Mesendoderm (in vitro differentiated cells): ENCODE measurements at regions not wholly inside any gene's neighbourhood (a gene's known extent, or its start where the extent isn't known, plus 50 kb on each side); places are given as distances from the start of the nearest gene placed in this dataset.

Experiments
- DNase-seq: peaks from one replicate; pipeline ENCODE4 v3.0.0; 2013
- H2AK5ac ChIP-seq: 2 replicates; pipeline ENCODE4 v1.6.1; 2013; ENCODE audit warnings: low read length, inconsistent platforms
- H2BK120ac ChIP-seq: 2 replicates; pipeline ENCODE4 v1.6.1; 2013; ENCODE audit warnings: low read depth, mild to moderate bottlenecking, low read length, moderate library complexity, mixed read lengths
- H2BK15ac ChIP-seq: replicated peaks from 2 replicates; pipeline ENCODE4 v1.6.1; 2013; ENCODE audit warnings: low read depth, mild to moderate bottlenecking, moderate library complexity
- H2BK5ac ChIP-seq: 2 replicates; pipeline ENCODE4 v1.6.1; 2013; ENCODE audit warnings: low read length, inconsistent platforms
- H3K18ac ChIP-seq: 2 replicates; pipeline ENCODE4 v1.6.1; 2013; ENCODE audit warnings: mild to moderate bottlenecking, low read length, mixed read lengths
- H3K23ac ChIP-seq: one replicate; pipeline ENCODE4 v1.6.1; 2013; ENCODE audit warnings: low read length
- H3K27ac ChIP-seq: 2 replicates; pipeline ENCODE4 v1.5.1; 2013; ENCODE audit warnings: low read depth, mild to moderate bottlenecking, inconsistent platforms, low read length, moderate library complexity
- H3K27me3 ChIP-seq: 2 replicates; pipeline ENCODE4 v1.6.1; 2013; ENCODE audit warnings: low read length, control low read depth, mild to moderate bottlenecking, inconsistent platforms; ENCODE audit not compliant: insufficient read depth, poor library complexity
- H3K36me3 ChIP-seq: 2 replicates; pipeline ENCODE4 v1.6.1; 2013; ENCODE audit warnings: low read length, inconsistent platforms; ENCODE audit not compliant: control insufficient read depth, insufficient read depth
- H3K4ac ChIP-seq: one replicate; pipeline ENCODE4 v1.6.1; 2013; ENCODE audit warnings: low read depth, mild to moderate bottlenecking, low read length, moderate library complexity
- H3K4me1 ChIP-seq: 2 replicates; pipeline ENCODE4 v1.6.1; 2013; ENCODE audit warnings: low read depth, low read length, inconsistent platforms; ENCODE audit not compliant: control insufficient read depth
- H3K4me2 ChIP-seq: 2 replicates; pipeline ENCODE4 v1.6.1; 2013; ENCODE audit warnings: low read length
- H3K4me3 ChIP-seq: 2 replicates; pipeline ENCODE4 v1.5.1; 2013; ENCODE audit warnings: mild to moderate bottlenecking, low read length
- H3K56ac ChIP-seq: one replicate; pipeline ENCODE4 v1.6.1; 2013; ENCODE audit warnings: low read length
- H3K79me1 ChIP-seq: 2 replicates; pipeline ENCODE4 v1.6.1; 2013; ENCODE audit warnings: low read length, inconsistent platforms
- H3K79me2 ChIP-seq: 2 replicates; pipeline ENCODE4 v1.6.1; 2013; ENCODE audit warnings: mild to moderate bottlenecking, low read length; ENCODE audit not compliant: control insufficient read depth, insufficient read depth
- H3K9ac ChIP-seq: 2 replicates; pipeline ENCODE4 v1.6.1; 2013; ENCODE audit warnings: low read length, inconsistent platforms
- H4K5ac ChIP-seq: one replicate; pipeline ENCODE4 v1.6.1; 2013; ENCODE audit warnings: low read length
- H4K8ac ChIP-seq: one replicate; pipeline ENCODE4 v1.6.1; 2013; ENCODE audit warnings: low read depth, mild to moderate bottlenecking, control low read depth, low read length, moderate library complexity
- WGBS: extraction: QIAGEN DNeasy Blood & Tissue Kit; methylation state at CpG from one replicate; pipeline ENCODE4 v1.1.7; 2013; ENCODE audit warnings: low lambda C conversion rate, missing lambda C conversion rate; ENCODE audit not compliant: insufficient coverage; ENCODE audit errors: extremely low coverage; 5-methylcytosine and 5-hydroxymethylcytosine counted together

GRCh38 chr6:150729188-150729748 is 129.6 kb downstream of the PLEKHG1 start:
- Histone ChIP-seq H3K4me3 (no peak overlapping the region), H3K4ac (no peak overlapping the region), H3K27me3 (no peaks in the 10 kb centered on the region), H2BK5ac (no peak overlapping the region), H2AK5ac (no peak overlapping the region), H3K23ac (no peak overlapping the region), H3K4me2 (no peak overlapping the region), H3K18ac (no peak overlapping the region), H3K9ac (no peak overlapping the region), H4K5ac (no peak overlapping the region), H3K56ac (no peak overlapping the region), H2BK15ac (no peak overlapping the region), H4K8ac (no peak overlapping the region), H3K4me1 (no peaks in the 10 kb centered on the region), H3K79me2 (no peaks in the 10 kb centered on the region), H3K27ac (no peak overlapping the region), H3K36me3 (no peaks in the 10 kb centered on the region), H2BK120ac (no peak overlapping the region), H3K79me1 (no peaks in the 10 kb centered on the region)
- DNase-seq = no peak
- WGBS = no CpG with 5 or more reads among the region's 7 CpGs

GRCh38 chr6:150730801-150731457 is 131.2 kb downstream of the PLEKHG1 start:
- no peaks in the 10 kb centered on the region for H3K4me1 ChIP-seq
- no peak for DNase-seq
- no peak overlapping the region for H3K4me3 ChIP-seq
- H3K4me2 ChIP-seq = no peak overlapping the region
- no peaks in the 10 kb centered on the region for H3K79me1 ChIP-seq
- no peak overlapping the region for H2BK15ac ChIP-seq
- H3K27ac ChIP-seq = no peak overlapping the region
- no peak overlapping the region for H2BK5ac ChIP-seq
- H3K9ac ChIP-seq = no peak overlapping the region
- no peaks in the 10 kb centered on the region for H3K27me3 ChIP-seq
- H2AK5ac ChIP-seq = no peak overlapping the region
- H3K4ac ChIP-seq = no peak overlapping the region
- no peak overlapping the region for H4K8ac ChIP-seq
- H3K18ac ChIP-seq = no peak overlapping the region
- H3K79me2 ChIP-seq = no peaks in the 10 kb centered on the region
- H2BK120ac ChIP-seq = no peak overlapping the region
- H3K23ac ChIP-seq = no peak overlapping the region
- no peaks in the 10 kb centered on the region for H3K36me3 ChIP-seq
- H4K5ac ChIP-seq = no peak overlapping the region
- no peak overlapping the region for H3K56ac ChIP-seq
- no CpG with 5 or more reads among the region's 7 CpGs for WGBS

DNA sequence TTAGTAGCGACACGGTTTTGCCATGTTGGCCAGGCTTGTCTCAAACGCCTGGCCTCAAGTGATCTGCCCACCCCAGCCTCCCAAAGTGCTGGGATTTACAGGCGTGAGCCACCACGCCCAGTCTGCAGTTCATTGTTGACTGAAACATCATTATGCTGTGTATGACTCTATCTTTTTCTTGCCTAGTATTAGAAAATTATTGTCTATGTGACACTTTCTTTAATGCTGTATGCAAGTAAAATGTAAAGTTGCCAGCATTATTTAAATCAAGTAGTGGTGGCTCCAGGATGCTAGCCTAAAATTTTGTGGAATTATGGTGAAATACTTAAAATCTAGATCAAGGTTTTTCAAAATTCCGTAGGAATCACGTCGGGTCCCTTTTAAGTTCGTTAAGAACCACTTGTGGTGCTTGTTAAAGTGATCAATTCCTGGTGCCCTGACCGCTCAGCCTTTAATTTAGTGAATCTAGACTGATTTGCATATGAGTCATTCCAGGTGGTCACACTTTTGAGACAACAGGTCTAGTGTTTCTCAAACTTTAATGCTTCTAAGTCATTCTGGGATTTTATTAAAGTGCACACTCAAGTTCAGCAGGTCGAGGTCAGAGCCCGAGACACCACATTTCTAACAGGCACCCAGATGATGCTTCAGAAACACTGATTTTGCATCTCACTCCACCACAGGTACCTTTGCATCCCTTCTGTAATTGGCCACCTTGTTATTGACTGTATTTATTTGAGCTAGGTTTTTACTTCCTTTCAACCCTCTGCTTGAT is 132.6 kb upstream of the MTHFD1L start:
- Histone ChIP-seq H4K8ac (no peak overlapping the region), H2BK120ac (no peak overlapping the region), H3K9ac (no peak overlapping the region), H3K4me3 (no peak overlapping the region), H3K79me2 (no peaks in the 10 kb centered on the region), H2AK5ac (no peak overlapping the region), H3K36me3 (no peaks in the 10 kb centered on the region), H3K23ac (no peak overlapping the region), H4K5ac (no peak overlapping the region), H3K18ac (no peak overlapping the region), H3K4me2 (no peak overlapping the region), H3K79me1 (no peaks in the 10 kb centered on the region), H2BK5ac (no peak overlapping the region), H3K27ac (no peak overlapping the region), H3K56ac (no peak overlapping the region), H2BK15ac (no peak overlapping the region), H3K27me3 (no peaks in the 10 kb centered on the region), H3K4ac (no peak overlapping the region), H3K4me1 (no peaks in the 10 kb centered on the region)
- no peak for DNase-seq
- no CpG with 5 or more reads among the region's 12 CpGs for WGBS

GRCh38 chr6:150733726-150734125 is 131.8 kb upstream of the MTHFD1L start:
- Histone ChIP-seq H4K8ac (no peak overlapping the region), H2BK15ac (no peak overlapping the region), H3K27ac (no peak overlapping the region), H3K27me3 (no peaks in the 10 kb centered on the region), H3K4me1 (no peaks in the 10 kb centered on the region), H2BK5ac (no peak overlapping the region), H3K36me3 (no peaks in the 10 kb centered on the region), H3K9ac (no peak overlapping the region), H3K56ac (no peak overlapping the region), H3K18ac (no peak overlapping the region), H3K4ac (no peak overlapping the region), H3K4me2 (no peak overlapping the region), H3K23ac (no peak overlapping the region), H2BK120ac (no peak overlapping the region), H3K4me3 (no peak overlapping the region), H3K79me1 (no peaks in the 10 kb centered on the region), H3K79me2 (no peaks in the 10 kb centered on the region), H2AK5ac (no peak overlapping the region), H4K5ac (no peak overlapping the region)
- no CpG with 5 or more reads among the region's 21 CpGs for WGBS
- no peak for DNase-seq

DNA sequence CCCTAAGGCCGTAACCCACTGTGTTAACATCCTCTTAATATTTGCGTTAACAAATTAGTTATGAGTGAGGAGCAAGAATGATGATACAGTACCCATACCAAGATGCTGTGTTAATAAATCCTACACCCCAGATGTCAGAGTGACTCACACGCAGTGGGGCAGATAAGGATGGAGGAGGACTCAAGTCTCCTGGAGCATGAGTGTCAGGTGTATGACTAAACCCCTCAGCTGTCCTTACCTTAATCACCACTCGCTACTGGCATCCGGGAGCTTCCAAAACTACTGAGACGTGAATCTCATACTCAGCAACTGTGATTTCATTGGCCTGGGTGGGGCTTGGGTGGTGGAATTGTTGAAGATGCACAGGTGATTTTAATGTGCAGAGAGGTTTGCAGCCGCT is 131.3 kb upstream of the MTHFD1L start:
- Histone ChIP-seq H3K23ac (no peak overlapping the region), H2BK120ac (no peak overlapping the region), H3K56ac (no peak overlapping the region), H3K79me2 (no peaks in the 10 kb centered on the region), H3K79me1 (no peaks in the 10 kb centered on the region), H3K4ac (no peak overlapping the region), H2BK15ac (no peak overlapping the region), H4K5ac (no peak overlapping the region), H3K4me1 (no peaks in the 10 kb centered on the region), H3K36me3 (no peaks in the 10 kb centered on the region), H4K8ac (no peak overlapping the region), H3K27me3 (no peaks in the 10 kb centered on the region), H3K4me3 (no peak overlapping the region), H3K9ac (no peak overlapping the region), H3K27ac (no peak overlapping the region), H3K4me2 (no peak overlapping the region), H2BK5ac (no peak overlapping the region), H2AK5ac (no peak overlapping the region), H3K18ac (no peak overlapping the region)
- WGBS = no CpG with 5 or more reads among the region's 7 CpGs
- DNase-seq = no peak
